Endothelial cell (in vitro differentiated cells): ENCODE measurements at regions not wholly inside any gene's neighbourhood (a gene's known extent, or its start where the extent isn't known, plus 50 kb on each side); places are given as distances from the start of the nearest gene placed in this dataset.
A peak's percentile ranks its signal among the peaks of the same experiment; 100 is the strongest.

ENCODE experiments used
- DNase-seq: peaks from one replicate; pipeline ENCODE4 v3.0.0; 2021; ENCODE audit warnings: low spot score
- H3K27ac Mint-ChIP-seq: one replicate; pipeline ENCODE4 v1.8.0; 2021; ENCODE audit warnings: mixed read lengths, inconsistent platforms; ENCODE audit not compliant: unreplicated experiment
- H3K27me3 Mint-ChIP-seq: one replicate; pipeline ENCODE4 v1.8.0; 2021; ENCODE audit warnings: mild to moderate bottlenecking, moderate library complexity, mixed read lengths, inconsistent platforms; ENCODE audit not compliant: unreplicated experiment
- H3K36me3 Mint-ChIP-seq: one replicate; pipeline ENCODE4 v1.8.0; 2021; ENCODE audit warnings: mild to moderate bottlenecking, low read depth, mixed read lengths, inconsistent platforms; ENCODE audit not compliant: unreplicated experiment
- H3K4me1 Mint-ChIP-seq: one replicate; pipeline ENCODE4 v1.8.0; 2021; ENCODE audit warnings: mild to moderate bottlenecking, mixed read lengths, inconsistent platforms; ENCODE audit not compliant: unreplicated experiment
- H3K4me3 Mint-ChIP-seq: one replicate; pipeline ENCODE4 v1.8.0; 2021; ENCODE audit warnings: mild to moderate bottlenecking, mixed read lengths, inconsistent platforms; ENCODE audit not compliant: unreplicated experiment
- H3K9me3 Mint-ChIP-seq: one replicate; pipeline ENCODE4 v1.8.0; 2021; ENCODE audit warnings: mixed read lengths, inconsistent platforms; ENCODE audit not compliant: unreplicated experiment
- CTCF ChIP-seq: fragments of 200-600 bp; sonication (generic); IDR thresholded peaks from one replicate; pipeline ENCODE4 v1.5.0; 2021; ENCODE audit warnings: antibody characterized with exemption; ENCODE audit not compliant: unreplicated experiment

DNA sequence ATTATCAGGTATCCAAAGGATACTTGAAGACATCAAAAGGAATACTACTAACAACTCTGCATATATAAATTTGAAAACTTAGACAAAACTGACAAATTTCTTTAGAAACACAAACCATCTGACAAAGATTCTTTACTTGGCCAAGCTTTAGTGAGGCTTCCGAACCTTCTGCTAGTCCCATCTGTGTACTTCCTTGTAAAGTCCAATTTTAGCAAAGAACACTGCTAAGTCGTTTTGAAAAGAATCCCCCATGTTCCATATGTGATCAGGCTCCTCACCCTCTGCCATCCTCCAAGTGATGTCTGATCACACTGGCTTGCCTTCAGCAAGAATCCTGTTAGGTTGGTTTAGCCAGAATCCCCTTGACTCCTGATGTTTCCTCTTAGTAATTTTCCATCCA is 150.0 kb upstream of the ACO1 start:
- H3K4me1 Mint-ChIP-seq = no peaks in the 10 kb centered on the region
- no peak for TF ChIP-seq CTCF
- DNase-seq = no peak
- H3K27ac Mint-ChIP-seq = no peak overlapping the region
- no peaks in the 10 kb centered on the region for H3K27me3 Mint-ChIP-seq
- no peaks in the 10 kb centered on the region for H3K9me3 Mint-ChIP-seq
- no peaks in the 10 kb centered on the region for H3K36me3 Mint-ChIP-seq
- H3K4me3 Mint-ChIP-seq = no peak overlapping the region

DNA sequence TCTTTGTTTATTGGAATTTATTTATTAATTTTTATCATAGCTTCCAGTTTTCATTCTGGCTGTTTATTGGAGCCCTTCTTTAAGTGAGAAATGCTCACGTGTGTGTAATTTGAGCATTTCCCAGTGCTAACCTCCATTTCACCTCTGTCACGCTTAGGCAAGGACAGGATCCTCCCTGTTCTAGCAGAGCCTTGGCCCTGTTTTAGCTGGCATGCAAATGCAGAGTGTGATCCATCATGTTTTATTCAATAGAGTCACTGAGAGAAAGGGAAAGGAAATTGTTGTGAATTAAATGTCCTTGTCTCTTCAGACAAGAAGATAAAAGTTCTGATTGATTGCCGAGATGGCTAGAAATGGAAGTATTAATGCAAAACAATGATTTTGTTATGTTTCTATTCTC is 137.3 kb upstream of the ACO1 start:
- no peak overlapping the region for H3K27ac Mint-ChIP-seq
- H3K4me1 Mint-ChIP-seq = no peaks in the 10 kb centered on the region
- no peaks in the 10 kb centered on the region for H3K9me3 Mint-ChIP-seq
- no peak overlapping the region for H3K4me3 Mint-ChIP-seq
- no peak for TF ChIP-seq CTCF
- no peaks in the 10 kb centered on the region for H3K36me3 Mint-ChIP-seq
- DNase-seq = no peak
- H3K27me3 Mint-ChIP-seq = no peaks in the 10 kb centered on the region

DNA sequence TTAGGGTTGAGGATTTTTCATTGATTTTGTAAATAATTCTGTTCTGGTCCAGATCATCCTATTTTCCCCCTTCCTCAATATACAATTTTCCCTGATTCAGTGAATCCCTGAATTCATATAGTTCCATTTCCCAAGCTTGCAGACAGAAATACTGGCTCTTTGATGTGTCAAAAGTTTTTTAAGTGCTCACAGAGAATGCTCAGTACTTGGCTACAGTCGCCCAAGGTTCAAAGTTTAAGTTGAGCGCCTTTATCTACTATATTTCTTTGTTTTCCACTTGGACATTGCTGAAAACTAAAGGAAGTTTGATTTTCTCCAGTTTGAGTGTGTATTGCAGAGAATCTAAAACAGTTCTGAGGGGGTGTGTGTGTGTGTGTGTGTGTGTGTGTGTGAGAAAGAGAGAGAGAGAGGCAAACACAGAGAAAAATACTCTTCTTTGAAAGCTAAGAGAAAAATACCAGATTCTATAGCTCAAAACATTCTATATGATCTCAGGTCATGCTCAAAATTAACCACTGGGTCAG is 136.2 kb upstream of the ACO1 start:
- DNase-seq = no peak
- H3K9me3 Mint-ChIP-seq = no peaks in the 10 kb centered on the region
- no peaks in the 10 kb centered on the region for H3K27me3 Mint-ChIP-seq
- no peaks in the 10 kb centered on the region for H3K36me3 Mint-ChIP-seq
- TF ChIP-seq CTCF = no peak
- no peak overlapping the region for H3K4me3 Mint-ChIP-seq
- no peaks in the 10 kb centered on the region for H3K4me1 Mint-ChIP-seq
- H3K27ac Mint-ChIP-seq = no peak overlapping the region

- DNase-seq = peak; percentile 64
- Mint-ChIP-seq H3K9me3 (no peaks in the 10 kb centered on the region), H3K4me1 (no peaks in the 10 kb centered on the region), H3K27me3 (no peaks in the 10 kb centered on the region), H3K4me3 (no peak overlapping the region), H3K27ac (no peak overlapping the region), H3K36me3 (no peaks in the 10 kb centered on the region)
- TF ChIP-seq CTCF = peak; percentile 65
Measured at GRCh38 chr9:32251539-32251938, 132.9 kb upstream of the ACO1 start.

GRCh38 chr9:32253731-32254130 is 130.7 kb upstream of the ACO1 start:
- H3K4me3 Mint-ChIP-seq = no peak overlapping the region
- H3K4me1 Mint-ChIP-seq = no peaks in the 10 kb centered on the region
- H3K27me3 Mint-ChIP-seq = no peaks in the 10 kb centered on the region
- H3K27ac Mint-ChIP-seq = no peak overlapping the region
- no peaks in the 10 kb centered on the region for H3K36me3 Mint-ChIP-seq
- no peak for TF ChIP-seq CTCF
- DNase-seq = no peak
- no peaks in the 10 kb centered on the region for H3K9me3 Mint-ChIP-seq
